Liver (tissue), 7 donors: ENCODE measurements at regions not wholly inside any gene's neighbourhood (a gene's known extent, or its start where the extent isn't known, plus 50 kb on each side); places are given as distances from the start of the nearest gene placed in this dataset.
A peak's percentile ranks its signal among the peaks of the same experiment; 100 is the strongest.

ENCODE experiments used
- DNase-seq: peaks from one replicate; pipeline ENCODE4 v3.0.0-alpha.2; 2017; ENCODE audit warnings: low spot score
- H3K27ac ChIP-seq, 2 donors: one replicate each; pipeline ENCODE4 v1.7.0; 2013; ENCODE audit warnings: inconsistent platforms in 2 of 2, low read length in 2 of 2, control low read depth in 1 of 2, low read depth in 1 of 2, mild to moderate bottlenecking in 1 of 2
- H3K27me3 ChIP-seq, 4 donors: one replicate each; pipeline versions ENCODE4 v1.6.1 to v1.7.0; 2013; ENCODE audit warnings: low read length in 3 of 4, inconsistent platforms in 1 of 4, mild to moderate bottlenecking in 1 of 4, moderate library complexity in 1 of 4; ENCODE audit not compliant: control insufficient read depth in 4 of 4, insufficient read depth in 4 of 4
- H3K36me3 ChIP-seq, 4 donors: one replicate each; pipeline versions ENCODE4 v1.6.1 to v1.7.0; 2013; ENCODE audit warnings: low read length in 3 of 4, mild to moderate bottlenecking in 3 of 4, low read depth in 1 of 4, moderate library complexity in 1 of 4; ENCODE audit not compliant: control insufficient read depth in 4 of 4, insufficient read depth in 3 of 4
- H3K4me1 ChIP-seq, 4 donors: one replicate each; pipeline versions ENCODE4 v1.6.1 to v1.7.0; 2013; ENCODE audit warnings: low read length in 3 of 4, mild to moderate bottlenecking in 3 of 4, moderate library complexity in 1 of 4; ENCODE audit not compliant: control insufficient read depth in 4 of 4, insufficient read depth in 4 of 4
- H3K4me3 ChIP-seq, 3 donors: one replicate each; pipeline versions ENCODE4 v1.6.1 to v1.7.0; 2013; ENCODE audit warnings: low read length in 3 of 3, control low read depth in 1 of 3, low read depth in 1 of 3, mild to moderate bottlenecking in 1 of 3
- H3K9ac ChIP-seq, 2 donors: one replicate each; pipeline ENCODE4 v1.7.0; 2013; ENCODE audit warnings: low read length in 2 of 2, mild to moderate bottlenecking in 2 of 2, moderate library complexity in 2 of 2, control low read depth in 1 of 2, low read depth in 1 of 2
- H3K9me3 ChIP-seq, 4 donors: one replicate each; pipeline versions ENCODE4 v1.6.1 to v1.7.0; 2013; ENCODE audit warnings: low read length in 3 of 4; ENCODE audit not compliant: control insufficient read depth in 4 of 4
- ATF3 ChIP-seq: IDR thresholded peaks from 2 replicates; pipeline ENCODE4 v1.6.1; 2016; ENCODE audit warnings: antibody characterized with exemption
- EGR1 ChIP-seq, 2 donors: IDR thresholded peaks; 2 replicates each; pipeline ENCODE4 v1.6.1; 2016 to 2018; ENCODE audit warnings: antibody characterized with exemption in 2 of 2, low read depth in 2 of 2
- FOXA1 ChIP-seq: IDR thresholded peaks from 2 replicates; pipeline ENCODE4 v1.6.1; 2016; ENCODE audit warnings: antibody characterized with exemption
- FOXA2 ChIP-seq: IDR thresholded peaks from 2 replicates; pipeline ENCODE4 v1.6.1; 2016; ENCODE audit warnings: antibody characterized with exemption
- GABPA ChIP-seq, 2 donors: IDR thresholded peaks in 1 of 2; conservative IDR thresholded peaks in 1 of 2; 2 replicates each; pipeline ENCODE4 v1.6.1; 2016; ENCODE audit warnings: antibody characterized with exemption in 2 of 2, mild to moderate bottlenecking in 1 of 2, moderate library complexity in 1 of 2
- HNF4A ChIP-seq, 2 donors: conservative IDR thresholded peaks; 2 replicates each; pipeline ENCODE4 v1.6.1; 2016; ENCODE audit warnings: antibody characterized with exemption in 2 of 2, mild to moderate bottlenecking in 2 of 2
- HNF4G ChIP-seq: IDR thresholded peaks from 2 replicates; pipeline ENCODE4 v1.6.1; 2016; ENCODE audit warnings: antibody characterized with exemption
- JUND ChIP-seq, 2 donors: IDR thresholded peaks; 2 replicates each; pipeline ENCODE4 v1.6.1; 2016; ENCODE audit warnings: antibody characterized with exemption in 2 of 2
- MAX ChIP-seq: IDR thresholded peaks from 2 replicates; pipeline ENCODE4 v1.6.1; 2016; ENCODE audit warnings: antibody characterized with exemption
- NR2F2 ChIP-seq: IDR thresholded peaks from 2 replicates; pipeline ENCODE4 v1.6.1; 2016; ENCODE audit warnings: antibody characterized with exemption
- RAD21 ChIP-seq, 2 donors: IDR thresholded peaks; 2 replicates each; pipeline ENCODE4 v1.6.1; 2016; ENCODE audit warnings: antibody characterized with exemption in 2 of 2, mild to moderate bottlenecking in 2 of 2
- RXRA ChIP-seq, 2 donors: IDR thresholded peaks; 2 replicates each; pipeline ENCODE4 v1.6.1; 2017 to 2018; ENCODE audit warnings: antibody characterized with exemption in 2 of 2, mild to moderate bottlenecking in 1 of 2
- SP1 ChIP-seq: IDR thresholded peaks from 2 replicates; pipeline ENCODE4 v1.6.1; 2018; ENCODE audit warnings: antibody characterized with exemption, mild to moderate bottlenecking
- YY1 ChIP-seq: IDR thresholded peaks from 2 replicates; pipeline ENCODE4 v1.6.1; 2016; ENCODE audit warnings: antibody characterized with exemption, mild to moderate bottlenecking
- ZBTB33 ChIP-seq: IDR thresholded peaks from 2 replicates; pipeline ENCODE4 v1.6.1; 2016; ENCODE audit warnings: antibody characterized with exemption
- WGBS: extraction: QIAGEN DNeasy Blood & Tissue Kit; methylation state at CpG from one replicate; pipeline ENCODE4 v1.1.7; 2013; 5-methylcytosine and 5-hydroxymethylcytosine counted together
- donor health status: healthy.
- donor health status: healthy.
- donor health status: healthy.
- donor health status: healthy.

GRCh38 chr16:73171380-73171779 lies 123.5 kb upstream of the ZFHX3 start (continued):
- TF ChIP-seq ZBTB33 (no peak), ATF3 (no peak), JUND (IDR thresholded peaks at IDR 0.05) (no peak)

- Histone ChIP-seq H3K4me1 (peaks cover 0 to 3% (median 0%) of the 10 kb centered on the region in 4 donors), H3K9ac (no peak overlapping the region), H3K4me3 (no peak overlapping the region), H3K9me3 (no peaks in the 10 kb centered on the region), H3K36me3 (no peaks in the 10 kb centered on the region), H3K27ac (peak overlapping the region in 1 of 2 donors; percentile 22), H3K27me3 (no peaks in the 10 kb centered on the region)
- TF ChIP-seq ZBTB33 (no peak), SP1 (peak; percentile 40), RXRA (IDR thresholded peaks at IDR 0.05) (peak; percentile 29 to 36), JUND (IDR thresholded peaks at IDR 0.05) (no peak), YY1 (no peak), FOXA1 (no peak), ATF3 (no peak), RAD21 (IDR thresholded peaks at IDR 0.05) (no peak), NR2F2 (peak; percentile 98), EGR1 (IDR thresholded peaks at IDR 0.05; ENCODE audit: low read depth in 2 of 2) (no peak)
- WGBS = 74% methylated on average over 10 of the region's 10 CpGs
- DNase-seq = no peak
Observed at GRCh38 chr16:73170612-73171038, 122.7 kb upstream of the ZFHX3 start.

GRCh38 chr16:73166947-73167550 lies 119.1 kb upstream of the ZFHX3 start:
- H3K9ac ChIP-seq = no peak overlapping the region
- peaks cover 0 to 2% (median under 1%) of the 10 kb centered on the region in 4 donors for H3K4me1 ChIP-seq
- no peak for TF ChIP-seq GABPA (IDR thresholded peaks at IDR 0.05 in 1 of 2, conservative IDR thresholded peaks at IDR 0.05 in 1 of 2)
- TF ChIP-seq HNF4A (conservative IDR thresholded peaks at IDR 0.05) = no peak
- TF ChIP-seq MAX = no peak
- no peak for TF ChIP-seq FOXA2
- TF ChIP-seq EGR1 (IDR thresholded peaks at IDR 0.05; ENCODE audit: low read depth in 2 of 2) = no peak
- TF ChIP-seq RXRA (IDR thresholded peaks at IDR 0.05) = no peak
- TF ChIP-seq HNF4G = no peak
- no peak for TF ChIP-seq FOXA1
- no peak for TF ChIP-seq ATF3
- TF ChIP-seq YY1 = no peak
- TF ChIP-seq RAD21 (IDR thresholded peaks at IDR 0.05) = no peak
- no peaks in the 10 kb centered on the region for H3K36me3 ChIP-seq
- DNase-seq = no peak
- H3K9me3 ChIP-seq = no peaks in the 10 kb centered on the region
- no peaks in the 10 kb centered on the region for H3K27me3 ChIP-seq
- no peak overlapping the region for H3K27ac ChIP-seq
- H3K4me3 ChIP-seq = no peak overlapping the region
- 51% methylated on average over 3 of the region's 3 CpGs for WGBS
